Breast epithelium (tissue), 4 donors: ENCODE measurements at regions not wholly inside any gene's neighbourhood (a gene's known extent, or its start where the extent isn't known, plus 50 kb on each side); places are given as distances from the start of the nearest gene placed in this dataset.

Experiments
- DNase-seq, 2 donors: peaks; one replicate each; pipeline ENCODE4 v3.0.0-alpha.2; 2019; ENCODE audit warnings: low spot score in 2 of 2
- H3K27ac ChIP-seq, 2 donors: fragments of 200-600 bp; sonication (generic) in 1 of 2; one replicate each; pipeline ENCODE4 v1.5.1; 2016 to 2019; ENCODE audit warnings: mild to moderate bottlenecking in 1 of 2
- H3K27me3 ChIP-seq, 2 donors: fragments of 200-600 bp; sonication (generic) in 1 of 2; one replicate each; pipeline versions ENCODE4 v1.5.1 to v1.6.0; 2017 to 2019; ENCODE audit warnings: control low read depth in 1 of 2, mild to moderate bottlenecking in 1 of 2
- H3K36me3 ChIP-seq: fragments of 200-600 bp; one replicate; pipeline ENCODE4 v1.5.1; 2019
- H3K4me1 ChIP-seq, 2 donors: fragments of 200-600 bp; sonication (generic); one replicate each; pipeline ENCODE4 v1.5.1; 2016 to 2019; ENCODE audit warnings: control low read depth in 1 of 2
- H3K4me3 ChIP-seq, 3 donors: fragments of 200-600 bp; sonication (generic); 1 replicate in 2 of 3; 2 replicates in 1 of 3; pipeline ENCODE4 v1.5.1; 2016 to 2019; ENCODE audit warnings: mild to moderate bottlenecking in 3 of 3, moderate library complexity in 2 of 3
- H3K9me3 ChIP-seq, 2 donors: fragments of 200-600 bp; sonication (generic) in 1 of 2; one replicate each; pipeline ENCODE4 v1.5.1; 2016 to 2019; ENCODE audit warnings: control low read depth in 1 of 2
- POLR2A ChIP-seq: fragments of 450-650 bp; IDR thresholded peaks from one replicate; pipeline ENCODE4 v1.6.1; 2016; ENCODE audit warnings: antibody characterized with exemption, mild to moderate bottlenecking, moderate library complexity
- POLR2AphosphoS5 ChIP-seq, 3 donors: sonication (generic); formaldehyde crosslinking; IDR thresholded peaks; one replicate each; pipeline ENCODE4 v1.6.1; 2017; ENCODE audit warnings: antibody characterized with exemption in 3 of 3
- intact Hi-C: fragments of 100-400 bp; cut with DNase I; formaldehyde crosslinking; loops from one replicate; pipeline ENCODE4 v1.15.1; 2023; ENCODE audit warnings: low total_unique reads
- TF ChIP-seq, protein P1 (sequence below), 3 donors: fragments of 450-650 bp; IDR thresholded peaks; one replicate each; pipeline ENCODE4 v1.5.1; 2016 to 2017; ENCODE audit warnings: antibody characterized with exemption in 3 of 3, mild to moderate bottlenecking in 3 of 3, moderate library complexity in 3 of 3

DNA sequence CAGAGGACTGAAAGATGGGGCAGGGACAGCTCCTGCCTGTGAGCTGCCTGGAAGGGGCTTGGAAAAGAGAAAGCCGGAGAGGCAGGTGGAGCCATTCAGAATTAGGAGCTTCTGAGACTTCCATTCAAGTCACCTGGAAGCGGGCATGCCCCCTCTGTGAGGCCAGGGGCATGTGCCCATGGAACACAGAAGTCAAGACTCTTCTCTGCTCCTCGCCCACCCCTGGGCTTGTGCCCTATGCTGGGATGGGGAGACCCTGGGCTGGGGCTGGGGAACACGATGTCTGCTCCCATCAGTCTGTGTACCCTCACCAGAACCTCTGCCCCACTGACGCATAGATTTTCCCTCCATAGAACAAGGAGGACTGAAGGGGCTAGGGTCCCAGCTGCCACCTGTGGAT lies 372.0 kb downstream of the SHANK2 start:
- H3K27me3 ChIP-seq, result no peaks in the 10 kb centered on the region
- peaks cover 0 to 4% of the 10 kb centered on the region in 2 donors for H3K4me1 ChIP-seq
- no peak overlapping the region for H3K27ac ChIP-seq
- intact Hi-C loops, result no loop called here
- H3K9me3 ChIP-seq, result no peaks in the 10 kb centered on the region
- DNase-seq, result no peak
- TF ChIP-seq POLR2AphosphoS5 (IDR thresholded peaks at IDR 0.05), result no peak
- TF ChIP-seq POLR2A, result no peak
- TF ChIP-seq, protein P1, sequence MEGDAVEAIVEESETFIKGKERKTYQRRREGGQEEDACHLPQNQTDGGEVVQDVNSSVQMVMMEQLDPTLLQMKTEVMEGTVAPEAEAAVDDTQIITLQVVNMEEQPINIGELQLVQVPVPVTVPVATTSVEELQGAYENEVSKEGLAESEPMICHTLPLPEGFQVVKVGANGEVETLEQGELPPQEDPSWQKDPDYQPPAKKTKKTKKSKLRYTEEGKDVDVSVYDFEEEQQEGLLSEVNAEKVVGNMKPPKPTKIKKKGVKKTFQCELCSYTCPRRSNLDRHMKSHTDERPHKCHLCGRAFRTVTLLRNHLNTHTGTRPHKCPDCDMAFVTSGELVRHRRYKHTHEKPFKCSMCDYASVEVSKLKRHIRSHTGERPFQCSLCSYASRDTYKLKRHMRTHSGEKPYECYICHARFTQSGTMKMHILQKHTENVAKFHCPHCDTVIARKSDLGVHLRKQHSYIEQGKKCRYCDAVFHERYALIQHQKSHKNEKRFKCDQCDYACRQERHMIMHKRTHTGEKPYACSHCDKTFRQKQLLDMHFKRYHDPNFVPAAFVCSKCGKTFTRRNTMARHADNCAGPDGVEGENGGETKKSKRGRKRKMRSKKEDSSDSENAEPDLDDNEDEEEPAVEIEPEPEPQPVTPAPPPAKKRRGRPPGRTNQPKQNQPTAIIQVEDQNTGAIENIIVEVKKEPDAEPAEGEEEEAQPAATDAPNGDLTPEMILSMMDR (IDR thresholded peaks at IDR 0.05), result no peak
- no peak overlapping the region for H3K4me3 ChIP-seq
- no peaks in the 10 kb centered on the region for H3K36me3 ChIP-seq

GRCh38 chr11:70881948-70882715 lies 370.2 kb downstream of the SHANK2 start:
- intact Hi-C loops, result no loop called here
- Histone ChIP-seq H3K4me1 (peaks cover 0 to 4% of the 10 kb centered on the region in 2 donors), H3K27me3 (no peaks in the 10 kb centered on the region), H3K36me3 (no peaks in the 10 kb centered on the region), H3K9me3 (no peaks in the 10 kb centered on the region), H3K4me3 (no peak overlapping the region), H3K27ac (no peak overlapping the region)
- DNase-seq, result no peak
- no peak for TF ChIP-seq POLR2AphosphoS5 (IDR thresholded peaks at IDR 0.05)
- TF ChIP-seq, protein P1 (IDR thresholded peaks at IDR 0.05), result no peak
- no peak for TF ChIP-seq POLR2A

DNA sequence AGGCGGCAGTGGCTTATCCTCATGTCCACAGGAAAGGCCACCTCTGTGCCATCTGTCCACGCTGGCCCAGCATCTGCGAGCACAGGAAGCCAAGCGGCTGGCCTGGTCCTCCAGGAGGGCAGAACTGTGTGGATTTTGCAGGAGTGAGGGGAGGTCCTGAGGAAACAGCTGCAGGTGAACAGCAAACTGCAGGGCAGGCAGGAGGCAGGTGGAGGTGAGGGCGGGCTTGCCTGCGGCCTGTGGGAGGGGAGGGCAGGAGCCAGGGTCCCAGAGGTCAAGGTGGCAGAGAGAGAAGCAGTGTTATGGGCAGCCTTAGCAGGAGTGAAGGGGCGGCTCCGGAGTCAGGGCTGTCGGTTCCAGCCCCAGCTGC lies 369.7 kb downstream of the SHANK2 start:
- no peak for DNase-seq
- no peak overlapping the region for H3K27ac ChIP-seq
- H3K4me1 ChIP-seq, result peaks cover 0 to 4% of the 10 kb centered on the region in 2 donors
- H3K36me3 ChIP-seq, result no peaks in the 10 kb centered on the region
- intact Hi-C loops, result no loop called here
- no peaks in the 10 kb centered on the region for H3K9me3 ChIP-seq
- no peak overlapping the region for H3K4me3 ChIP-seq
- no peak for TF ChIP-seq POLR2A
- TF ChIP-seq, protein P1 (IDR thresholded peaks at IDR 0.05), result no peak
- TF ChIP-seq POLR2AphosphoS5 (IDR thresholded peaks at IDR 0.05), result no peak
- H3K27me3 ChIP-seq, result no peaks in the 10 kb centered on the region

GRCh38 chr11:70883323-70883940 lies 368.9 kb downstream of the SHANK2 start:
- no peak overlapping the region for H3K27ac ChIP-seq
- no peaks in the 10 kb centered on the region for H3K36me3 ChIP-seq
- H3K9me3 ChIP-seq, result no peaks in the 10 kb centered on the region
- TF ChIP-seq POLR2AphosphoS5 (IDR thresholded peaks at IDR 0.05), result no peak
- TF ChIP-seq, protein P1 (IDR thresholded peaks at IDR 0.05), result no peak
- TF ChIP-seq POLR2A, result no peak
- DNase-seq, result no peak
- H3K4me3 ChIP-seq, result no peak overlapping the region
- H3K27me3 ChIP-seq, result no peaks in the 10 kb centered on the region
- peaks cover 0 to 4% of the 10 kb centered on the region in 2 donors for H3K4me1 ChIP-seq
- intact Hi-C loops, result no loop called here

- TF ChIP-seq POLR2A (no peak), POLR2AphosphoS5 (IDR thresholded peaks at IDR 0.05) (no peak)
- TF ChIP-seq, protein P1 (IDR thresholded peaks at IDR 0.05), result no peak
- no peak for DNase-seq
- Histone ChIP-seq H3K4me3 (no peak overlapping the region), H3K4me1 (peaks cover 0 to 4% of the 10 kb centered on the region in 2 donors), H3K27ac (no peak overlapping the region), H3K27me3 (no peaks in the 10 kb centered on the region), H3K36me3 (no peaks in the 10 kb centered on the region), H3K9me3 (no peaks in the 10 kb centered on the region)
- intact Hi-C loops, result no loop called here
These were observed 368.3 kb downstream of the SHANK2 start for GRCh38 chr11:70883973-70884623.
